Non-pigmented ciliary epithelial cell (primary cell): ENCODE measurements at regions not wholly inside any gene's neighbourhood (a gene's known extent, or its start where the extent isn't known, plus 50 kb on each side); places are given as distances from the start of the nearest gene placed in this dataset.

Source experiments
- DNase-seq: peaks from one replicate; pipeline ENCODE4 v3.0.0-alpha.2; 2010; ENCODE audit warnings: low read depth

DNA sequence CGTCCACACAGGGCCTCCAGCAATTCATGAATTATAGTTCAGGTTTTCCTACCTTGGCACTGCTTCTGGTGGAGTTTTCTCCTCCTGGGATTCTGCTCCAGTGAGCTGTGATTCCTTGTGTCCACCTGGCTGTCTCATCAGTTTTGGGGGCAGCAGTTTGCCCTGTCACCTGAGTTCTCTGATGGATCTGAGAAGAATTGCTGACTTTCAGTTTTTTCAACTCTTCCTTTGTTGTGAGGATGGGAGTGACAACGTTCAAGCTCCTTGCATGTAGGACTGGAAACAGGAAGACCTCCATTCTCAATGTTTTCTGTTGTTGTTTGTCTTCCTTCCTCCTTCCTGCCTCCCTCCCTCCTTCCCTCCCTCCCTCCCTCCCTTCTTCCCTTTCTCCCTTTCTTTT is 359.0 kb downstream of the TSN start:
- no peak for DNase-seq

DNA sequence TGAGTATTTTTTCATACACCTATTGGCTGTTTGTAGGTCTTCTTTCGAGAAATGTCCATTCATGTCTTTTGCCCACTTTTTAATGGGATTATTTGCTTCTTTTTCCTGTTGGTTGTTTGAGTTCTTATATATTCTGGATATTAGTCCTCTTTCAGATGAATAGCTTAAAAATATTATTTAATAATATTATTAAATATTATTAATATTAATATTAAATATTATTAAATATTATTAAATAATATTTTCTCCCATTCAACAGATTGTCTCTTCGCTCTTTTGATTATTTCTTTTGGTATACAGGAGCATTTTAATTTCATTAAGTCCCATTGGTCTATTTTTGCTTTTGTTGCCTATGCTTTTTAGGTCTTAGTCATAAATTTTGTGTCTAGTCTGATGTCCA is 361.9 kb downstream of the TSN start:
- no peak for DNase-seq

DNA sequence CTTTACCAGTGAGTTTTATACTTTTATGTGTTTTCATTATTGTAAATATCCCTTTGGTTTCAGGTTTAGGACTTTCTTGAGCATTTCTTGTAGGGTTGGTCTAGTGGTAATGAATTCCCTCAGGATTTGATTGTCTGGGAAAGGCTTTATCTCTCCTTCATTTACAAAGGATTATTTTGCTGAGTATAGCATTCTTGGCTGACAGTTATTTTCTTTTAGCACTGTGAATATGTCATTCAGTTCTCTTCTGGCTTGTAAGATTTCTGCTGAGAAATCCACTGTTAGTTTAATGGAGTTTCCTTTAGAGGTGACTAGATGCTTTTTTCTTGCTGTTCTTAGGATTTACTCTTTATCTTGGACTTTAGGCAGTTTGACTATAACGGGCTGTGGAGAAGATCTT is 373.9 kb downstream of the TSN start:
- no peak for DNase-seq

DNA sequence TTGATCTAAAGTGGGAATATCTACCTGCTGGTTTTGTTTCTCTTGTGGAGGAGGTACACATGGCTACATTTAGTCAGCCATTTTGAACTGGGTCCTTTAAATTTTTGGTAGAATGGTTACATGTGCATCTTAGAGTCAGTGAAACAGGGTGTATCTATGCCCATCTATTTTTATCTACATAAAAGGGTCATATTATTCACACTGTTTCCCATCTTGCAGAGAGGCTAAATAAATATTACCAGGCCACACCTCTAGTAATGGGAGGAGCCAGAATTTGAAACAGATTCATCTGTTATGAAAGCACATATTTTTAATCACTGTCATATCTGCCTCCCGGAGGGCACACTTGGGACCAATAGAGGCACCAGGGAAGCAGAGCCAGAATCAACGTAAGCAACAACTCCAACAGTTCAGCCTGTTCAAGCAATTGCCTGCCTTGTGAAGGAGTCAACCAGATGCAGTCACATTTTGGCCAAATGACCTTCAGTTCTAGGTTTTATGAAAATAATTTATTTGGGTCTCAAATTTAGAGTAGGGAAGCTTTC is 376.8 kb downstream of the TSN start:
- no peak for DNase-seq

DNA sequence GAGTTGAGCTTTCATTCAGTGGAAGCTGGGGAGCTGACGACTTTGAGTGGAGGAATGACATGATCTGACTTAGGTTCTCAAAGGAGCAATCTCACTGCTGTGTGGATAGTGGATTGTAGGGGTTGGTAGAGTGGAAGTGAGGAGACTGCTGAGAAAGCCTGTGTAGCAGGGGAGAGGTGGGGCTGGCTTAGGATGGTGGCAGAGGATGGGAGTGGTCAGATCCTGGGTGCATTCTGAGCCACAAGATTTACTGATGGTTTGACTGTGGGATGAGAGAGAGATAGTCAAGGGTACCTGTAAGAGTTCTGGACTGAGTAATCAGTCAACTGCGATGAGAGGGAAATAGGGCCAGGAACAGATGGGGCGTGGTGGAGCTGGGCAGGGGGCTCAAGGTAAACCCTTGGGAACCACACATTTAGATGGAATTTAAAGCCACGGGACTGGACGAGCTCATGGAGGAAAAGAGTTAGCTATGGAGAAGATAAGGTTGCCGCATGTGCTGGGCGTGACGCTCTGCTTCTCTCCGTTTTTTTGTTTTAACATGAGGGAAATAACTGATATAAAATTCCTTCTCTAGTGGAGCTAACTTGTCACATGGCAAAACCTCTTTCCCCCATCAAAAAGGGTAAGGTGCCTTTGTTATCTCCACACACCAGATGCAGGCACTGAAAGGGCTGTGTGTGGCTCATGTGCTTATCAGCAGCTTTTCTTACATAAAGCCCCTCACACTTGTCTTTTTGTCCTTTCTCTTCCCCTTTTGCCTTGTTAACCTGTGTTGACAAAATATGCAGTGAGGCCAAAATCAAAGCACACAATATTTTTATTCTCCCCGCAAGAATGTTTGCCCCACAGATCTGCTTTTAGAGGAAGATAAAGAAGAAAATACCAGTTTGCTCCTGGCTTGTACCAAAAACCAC is 379.8 kb downstream of the TSN start:
- no peak for DNase-seq

DNA sequence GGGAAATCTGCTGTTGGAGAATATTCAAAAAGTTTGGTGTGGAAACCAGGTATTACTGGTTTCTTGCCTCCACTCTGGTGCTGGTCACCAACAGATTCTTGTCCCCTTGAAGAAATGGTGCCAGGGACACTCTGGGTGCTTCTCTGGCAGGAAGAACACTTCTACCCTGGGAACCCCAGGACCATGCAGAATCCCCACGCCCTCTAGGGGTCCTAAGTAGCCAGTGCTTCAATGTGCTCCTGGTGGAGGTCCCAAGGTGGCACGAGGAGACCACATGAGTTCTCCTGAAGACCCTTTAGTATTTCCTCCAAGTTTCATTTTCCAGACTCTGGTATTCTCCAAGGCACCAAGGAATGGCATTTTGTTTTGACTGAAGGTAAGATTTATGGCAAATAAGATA is 380.6 kb downstream of the TSN start:
- no peak for DNase-seq

DNA sequence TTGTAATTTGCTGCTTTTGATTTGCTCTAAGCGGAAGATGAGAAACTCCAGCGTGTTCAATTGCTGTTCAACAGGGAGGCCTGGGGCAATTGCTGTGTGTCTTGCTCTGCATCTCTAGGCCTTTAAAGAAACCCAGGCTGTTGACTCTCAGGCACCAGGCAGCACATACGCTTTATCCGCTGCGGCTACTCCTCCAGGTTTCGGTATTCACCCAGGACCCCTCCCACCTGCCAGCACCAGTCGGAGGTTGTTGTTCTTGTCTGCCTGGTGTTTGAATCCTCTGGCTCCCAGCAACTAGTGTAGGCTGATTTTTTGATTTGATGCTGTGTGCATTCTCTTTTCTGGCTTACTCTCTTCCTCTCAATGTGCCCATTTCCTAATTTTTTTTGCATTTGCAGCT is 383.1 kb downstream of the TSN start:
- no peak for DNase-seq

DNA sequence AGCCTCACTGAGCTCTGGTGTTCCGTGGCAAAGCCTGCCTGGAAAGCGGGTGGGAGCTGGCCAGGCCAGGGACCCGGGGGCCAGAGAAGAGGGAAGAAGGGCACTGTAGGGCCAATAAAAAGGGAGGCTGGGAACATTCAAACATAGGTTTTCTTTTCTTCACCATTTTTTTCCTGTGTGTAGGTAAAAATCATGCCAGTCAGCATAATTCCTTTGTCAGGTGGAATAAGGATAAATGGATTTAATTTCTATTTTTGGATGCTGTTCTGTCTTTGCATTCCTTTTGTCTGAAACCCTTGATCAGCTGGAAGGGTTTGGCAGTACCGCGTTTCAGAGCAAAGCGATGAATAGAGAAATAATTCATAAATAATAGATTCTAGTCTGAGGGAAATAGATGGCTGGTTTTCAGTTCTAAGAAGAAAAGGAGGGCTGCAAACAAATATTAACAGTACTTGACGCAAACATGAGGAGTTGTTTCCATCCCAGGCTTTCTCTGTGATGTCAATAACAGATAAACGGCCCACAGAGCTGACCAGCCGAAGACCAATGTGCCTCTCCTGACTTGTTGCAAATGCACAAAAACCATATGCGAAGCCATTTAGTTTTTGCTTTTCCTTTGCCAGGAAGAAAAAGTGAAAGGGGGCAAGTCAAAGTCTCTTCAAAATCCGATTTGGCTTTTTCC is 384.4 kb downstream of the TSN start:
- no peak for DNase-seq

DNA sequence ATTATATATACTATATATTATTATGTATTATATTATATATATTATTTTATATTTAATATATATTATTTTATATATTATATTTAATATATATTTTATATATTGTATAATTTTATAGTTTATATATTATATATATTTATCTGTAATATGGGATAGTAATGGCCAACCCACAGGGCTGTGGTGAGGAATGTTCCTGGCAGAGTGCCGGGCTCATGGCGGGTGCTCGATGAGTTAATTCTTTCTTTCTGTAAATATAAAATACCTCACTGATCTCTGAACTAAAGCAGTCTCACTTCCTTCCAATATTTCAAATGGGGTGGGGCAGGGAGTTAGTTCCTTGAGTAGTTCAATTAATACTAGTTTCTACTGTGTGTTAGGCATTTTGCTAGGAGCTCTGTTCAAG is 389.4 kb downstream of the TSN start:
- DNase-seq = no peak

DNA sequence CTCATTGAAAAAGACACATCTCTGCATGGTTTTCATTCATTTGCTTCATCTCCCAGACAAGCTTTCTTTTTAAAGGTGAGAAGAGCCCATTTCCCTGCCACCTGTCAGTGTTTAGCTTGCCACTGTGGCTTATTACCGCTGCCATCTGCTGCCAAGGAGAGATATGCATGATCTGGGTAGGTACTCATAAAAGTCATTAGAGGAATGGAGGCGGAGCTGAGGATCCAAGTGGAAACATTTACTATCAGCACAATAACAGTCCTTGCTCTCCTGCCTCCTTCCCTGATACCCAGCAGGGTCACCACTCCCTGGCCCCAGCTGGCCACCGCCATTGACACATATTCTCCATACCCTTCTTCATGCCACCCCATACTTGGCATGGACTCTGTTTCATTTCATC is 390.4 kb downstream of the TSN start:
- DNase-seq = no peak

DNA sequence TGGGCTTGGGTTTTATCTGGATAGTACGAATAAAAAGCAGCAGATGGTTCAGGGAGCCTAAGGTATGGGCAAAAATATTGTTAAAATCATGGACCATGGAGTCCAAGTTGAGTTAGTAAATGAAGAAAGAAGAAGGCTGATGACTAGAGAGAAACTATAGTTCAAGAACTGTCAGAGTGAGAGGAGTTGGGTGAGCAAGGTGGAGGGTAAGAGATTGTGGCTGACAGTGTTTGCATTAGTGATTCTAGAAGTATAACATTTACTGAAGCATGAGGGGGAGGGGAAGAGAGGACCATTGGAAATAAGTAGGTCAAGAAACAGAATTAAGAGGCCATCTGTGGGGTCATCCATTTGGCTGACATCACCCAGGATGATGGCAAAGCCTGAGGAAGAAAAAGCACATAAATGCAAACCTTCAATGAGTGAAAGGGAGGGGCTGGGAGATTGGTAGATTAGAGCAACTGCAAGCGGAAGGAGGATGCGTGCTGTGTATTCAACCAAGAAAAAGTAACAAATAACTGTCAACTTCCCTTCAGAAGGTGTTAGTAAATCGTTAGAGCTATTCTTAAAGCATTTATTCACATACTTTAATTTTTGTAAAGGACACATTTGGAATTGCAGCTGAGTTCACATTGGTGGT is 392.8 kb downstream of the TSN start:
- DNase-seq = no peak

DNA sequence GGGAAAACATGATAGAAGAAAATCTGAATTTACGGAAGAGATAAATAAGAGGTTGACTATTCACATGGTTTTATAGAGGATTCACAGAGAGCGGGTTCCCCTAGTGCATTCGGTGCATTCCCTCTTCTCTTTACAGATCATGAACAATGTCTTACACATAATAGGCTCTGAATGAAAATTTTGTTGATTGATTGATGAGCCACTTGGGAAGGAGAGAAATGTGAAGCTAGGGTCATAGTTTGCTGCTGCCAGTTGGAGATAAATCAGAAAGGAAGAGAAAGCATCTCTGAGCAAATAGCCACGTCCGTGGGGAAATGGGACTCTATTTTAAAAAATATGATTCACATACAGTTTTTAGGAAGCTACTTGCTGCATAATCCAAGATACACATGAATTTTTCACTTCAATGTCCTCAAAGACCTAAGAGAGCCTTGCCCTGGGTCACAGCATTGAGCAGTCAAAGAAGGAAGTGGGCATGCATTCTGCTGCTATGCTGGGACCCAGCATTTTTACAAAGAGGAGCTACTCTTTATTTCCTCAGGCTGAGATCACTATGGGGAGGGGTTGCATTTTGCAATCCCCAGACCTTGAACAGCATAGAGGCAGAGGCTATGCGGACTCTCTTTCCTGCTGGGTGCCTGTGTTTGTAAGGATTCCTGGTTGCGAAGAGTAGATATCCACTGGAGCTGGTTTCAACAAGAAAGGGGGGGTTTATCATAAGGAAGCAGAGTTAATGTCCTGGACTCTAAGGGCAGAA is 395.3 kb downstream of the TSN start:
- no peak for DNase-seq

DNA sequence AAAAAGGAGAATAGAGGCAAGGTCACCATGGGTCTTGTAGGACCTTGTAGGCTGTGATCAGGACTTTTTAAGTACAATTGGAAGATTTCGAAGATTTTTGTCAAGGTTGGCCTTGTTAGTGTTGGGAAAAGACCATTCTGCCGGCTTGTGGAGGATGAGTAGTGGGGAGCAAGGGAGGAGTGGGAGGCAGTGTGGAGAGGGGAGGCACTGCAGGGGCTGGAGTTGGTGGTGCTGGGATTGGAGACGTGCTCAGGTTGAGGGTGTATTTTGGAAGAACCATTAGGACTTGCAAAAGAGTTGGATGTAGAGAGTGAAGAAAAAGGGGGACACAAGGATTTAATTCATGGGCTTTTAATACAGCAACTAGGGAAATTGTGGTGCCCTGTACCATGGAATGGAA is 397.1 kb downstream of the TSN start:
- DNase-seq = no peak

DNA sequence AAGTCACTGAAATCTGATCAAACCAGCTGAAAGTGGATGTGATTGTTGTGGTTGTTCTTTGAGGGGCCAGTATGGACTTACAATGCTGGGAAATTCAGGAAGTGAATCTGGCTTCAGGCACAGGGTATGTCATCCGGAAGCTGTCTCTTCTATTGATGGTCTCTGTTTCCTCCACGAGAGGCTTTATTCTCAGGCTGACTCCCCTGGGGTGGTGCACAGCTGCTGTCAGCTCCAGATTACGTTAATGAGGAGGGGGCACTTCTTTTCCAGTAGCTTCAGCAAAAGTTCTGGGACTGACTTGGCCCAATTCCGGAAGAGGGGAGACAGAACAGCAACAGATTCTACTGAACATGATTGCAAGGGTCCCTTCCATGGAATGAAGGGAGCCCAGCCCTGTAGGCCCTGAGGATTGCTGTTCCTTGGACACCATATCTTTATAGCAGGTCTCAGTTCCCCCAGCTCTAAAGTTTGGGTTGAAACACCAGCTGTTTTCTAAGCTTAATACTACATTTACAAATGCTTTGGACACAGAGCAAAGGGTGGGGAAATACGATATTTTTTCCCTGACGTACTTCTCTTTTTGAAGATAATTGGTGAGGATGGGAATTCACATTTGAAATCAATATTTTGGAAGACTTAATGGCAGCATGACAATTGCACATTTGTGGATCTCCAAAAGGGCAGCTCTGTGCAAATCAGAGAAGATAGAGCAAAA is 400.9 kb downstream of the TSN start:
- DNase-seq = no peak

DNA sequence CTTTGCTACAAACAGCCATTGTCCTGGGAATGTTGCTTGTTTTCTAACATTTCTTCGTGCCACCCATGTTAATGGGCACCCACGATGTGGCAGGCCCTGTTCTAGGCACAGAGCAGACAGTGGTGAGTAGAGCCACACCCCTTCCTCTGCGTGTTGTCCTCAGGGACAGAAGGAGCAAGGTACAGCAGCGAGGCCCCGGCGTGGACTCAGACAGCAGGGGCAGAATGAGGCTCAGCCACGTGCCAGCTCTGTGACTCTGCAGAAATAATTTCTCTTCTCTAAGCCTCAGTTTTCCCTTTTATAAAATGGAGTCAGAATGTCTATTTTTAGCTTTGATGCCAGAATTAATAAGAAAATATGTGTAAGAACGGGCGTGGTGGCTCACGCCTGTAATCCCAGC is 401.7 kb downstream of the TSN start:
- no peak for DNase-seq

DNA sequence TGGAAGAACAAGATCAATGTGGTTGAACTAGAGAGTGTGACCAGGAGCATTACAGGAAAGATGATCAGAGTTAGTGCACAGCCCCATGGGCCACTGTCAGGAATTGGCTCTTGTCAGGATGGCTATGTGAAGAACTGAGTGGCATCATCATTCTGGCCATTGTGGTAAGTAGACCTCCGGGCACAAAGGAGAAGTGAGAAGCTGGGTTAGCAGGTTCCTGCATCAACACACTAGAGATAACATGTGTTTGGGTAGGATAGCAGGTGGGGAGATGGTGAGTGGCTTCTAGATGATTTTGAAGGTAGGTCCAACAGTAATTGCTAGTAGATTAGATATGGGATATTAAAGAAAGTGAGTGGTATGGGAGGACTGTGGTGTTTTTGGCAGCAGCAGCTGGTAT is 408.2 kb downstream of the TSN start:
- no peak for DNase-seq

DNA sequence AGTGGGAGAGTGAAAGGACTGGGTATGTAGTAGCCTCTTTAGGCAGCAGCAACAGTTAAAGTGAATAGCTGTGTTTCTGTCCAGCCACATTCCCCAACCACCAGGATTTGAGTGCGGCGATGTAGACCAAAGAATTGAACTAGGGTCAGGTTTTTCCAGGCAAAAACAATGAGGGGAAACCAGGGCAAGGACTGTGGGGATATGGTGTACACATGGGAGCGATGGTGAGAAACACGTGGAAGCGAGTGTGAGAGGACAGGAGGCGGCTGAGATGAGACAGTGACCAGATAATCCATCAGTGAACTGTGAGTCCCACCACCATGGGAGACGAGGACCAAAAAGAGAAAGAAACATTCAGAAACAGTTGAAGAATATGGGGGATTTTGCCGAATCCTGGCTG is 409.5 kb downstream of the TSN start:
- DNase-seq = no peak

DNA sequence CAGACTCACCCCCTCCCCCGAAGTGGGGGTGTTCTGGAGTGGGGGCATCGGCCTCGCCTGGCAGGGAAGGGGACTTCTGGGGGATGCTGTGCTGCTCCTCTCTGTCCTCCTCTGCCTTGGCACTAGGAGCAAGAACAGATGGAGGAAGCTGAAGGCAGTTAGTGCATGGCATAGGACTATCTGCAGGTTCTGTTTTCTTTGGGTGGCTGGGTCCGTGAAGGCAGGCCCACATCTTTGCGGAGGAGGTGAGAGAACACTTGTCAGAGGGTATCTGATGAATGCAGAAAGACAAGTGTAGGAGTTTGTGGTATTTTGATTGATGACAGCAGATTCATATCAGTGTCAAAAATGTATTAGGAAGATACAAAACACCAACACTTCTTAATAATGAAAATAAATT is 411.4 kb downstream of the TSN start:
- no peak for DNase-seq

DNA sequence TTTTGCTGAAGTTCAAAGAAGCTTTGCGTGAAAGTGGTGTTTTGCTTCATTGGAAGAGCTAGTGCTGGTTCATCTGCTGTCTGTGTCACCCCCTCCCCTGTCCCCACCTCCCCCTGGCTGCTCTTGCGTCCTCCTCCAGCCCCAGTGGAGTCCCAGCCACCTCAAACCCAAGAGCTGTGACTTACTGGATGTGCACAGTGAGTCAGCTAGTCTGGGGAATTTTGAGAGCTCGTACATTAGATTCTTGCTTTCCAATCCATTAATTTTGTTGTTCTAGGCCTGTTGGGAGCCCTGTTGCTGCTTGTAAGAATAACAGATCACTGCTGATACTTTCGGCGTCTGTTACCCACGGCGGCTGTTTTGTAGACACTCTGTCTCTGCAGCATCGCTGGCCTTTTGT is 412.1 kb downstream of the TSN start:
- no peak for DNase-seq

DNA sequence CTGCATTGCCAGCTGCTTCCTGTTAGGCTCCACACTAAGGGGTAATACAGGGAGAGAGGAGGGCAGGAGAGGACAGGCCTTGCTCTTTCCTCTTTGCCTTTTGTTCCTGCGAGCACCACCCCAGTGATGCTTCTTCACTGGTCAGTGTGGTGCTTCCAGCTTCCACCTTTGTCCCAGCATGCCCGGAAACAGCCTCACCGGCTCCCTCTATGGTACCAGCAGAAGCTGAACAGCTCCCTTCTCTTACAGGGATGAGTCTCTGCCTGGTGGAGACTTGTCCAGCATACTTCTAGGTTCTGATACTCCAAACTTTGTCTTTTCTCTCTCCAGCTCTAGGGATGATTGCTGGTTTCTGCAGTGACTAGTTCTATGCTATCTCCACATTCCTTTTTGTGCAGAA is 413.3 kb downstream of the TSN start:
- no peak for DNase-seq

DNA sequence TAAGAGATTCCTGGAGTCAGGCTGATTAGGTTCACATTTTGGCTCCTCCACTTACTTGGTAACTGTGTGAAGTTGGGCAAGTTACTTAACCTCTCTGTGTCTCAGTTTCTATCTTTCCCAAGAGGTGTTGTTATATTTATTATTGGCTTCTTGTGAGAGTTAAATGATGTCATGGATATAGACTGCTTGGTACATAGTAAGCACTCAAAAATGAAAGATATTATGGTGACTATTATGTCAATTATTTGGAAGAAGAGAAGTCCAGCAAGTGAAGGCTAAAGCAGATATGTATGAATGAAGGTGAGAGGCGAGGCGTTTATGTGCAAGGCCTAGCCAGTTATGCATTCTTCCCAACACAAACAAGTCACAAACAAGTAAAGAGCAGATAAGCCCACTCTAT is 417.4 kb downstream of the TSN start:
- no peak for DNase-seq

DNA sequence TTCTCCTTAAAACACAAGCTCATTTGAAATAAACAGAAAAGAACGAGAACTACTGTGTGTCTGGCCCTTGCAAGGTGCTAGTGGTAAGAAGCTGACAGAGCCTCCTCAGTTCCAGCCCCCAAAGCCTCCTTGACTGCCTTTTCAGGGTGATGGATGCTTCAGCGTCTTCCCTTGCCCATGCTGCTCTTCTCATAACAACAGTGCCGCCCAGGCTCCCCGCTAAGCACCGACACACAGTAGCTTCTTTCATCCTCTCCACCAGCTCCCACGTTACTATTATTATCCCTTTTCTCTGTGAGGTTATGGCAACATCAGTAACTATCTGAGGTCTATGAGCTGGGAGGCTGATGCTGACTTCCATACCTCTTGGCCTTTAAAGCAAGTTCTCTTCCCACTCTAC is 418.6 kb downstream of the TSN start:
- no peak for DNase-seq
